C4-2B (cell line): ENCODE measurements at regions not wholly inside any gene's neighbourhood (a gene's known extent, or its start where the extent isn't known, plus 50 kb on each side); places are given as distances from the start of the nearest gene placed in this dataset.

Experiments used
- H3K27ac ChIP-seq: fragments of 450-650 bp; 2 replicates; pipeline ENCODE4 v1.5.1; 2017
- ZFX ChIP-seq: fragments of 450-650 bp; IDR thresholded peaks from 2 replicates; pipeline ENCODE4 v1.6.1; 2017
- TF ChIP-seq, protein P1 (sequence below): fragments of 450-650 bp; conservative IDR thresholded peaks from 2 replicates; pipeline ENCODE4 v1.5.1; 2017; ENCODE audit warnings: mild to moderate bottlenecking

DNA sequence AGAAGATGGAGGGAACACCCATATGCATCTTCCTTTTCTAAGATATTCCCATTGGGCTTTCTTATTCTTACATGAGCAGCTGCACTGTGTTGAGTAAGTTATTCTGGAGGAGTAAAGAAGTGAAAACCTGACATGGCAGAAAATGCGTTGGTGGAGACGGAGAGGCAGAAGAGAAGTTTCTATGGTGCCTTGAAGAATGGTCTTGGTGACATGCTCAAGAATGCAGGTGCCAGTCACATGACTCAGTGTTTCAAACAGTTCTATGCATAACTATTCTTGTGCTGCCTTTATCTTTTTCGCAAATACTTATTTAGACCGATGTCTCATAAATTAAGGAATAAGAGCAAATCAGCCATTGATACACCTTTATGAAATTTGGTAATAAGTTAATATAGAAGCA is 377.8 kb upstream of the IRX2 start:
- H3K27ac ChIP-seq: no peak overlapping the region
- TF ChIP-seq ZFX: no peak
- TF ChIP-seq, protein P1, sequence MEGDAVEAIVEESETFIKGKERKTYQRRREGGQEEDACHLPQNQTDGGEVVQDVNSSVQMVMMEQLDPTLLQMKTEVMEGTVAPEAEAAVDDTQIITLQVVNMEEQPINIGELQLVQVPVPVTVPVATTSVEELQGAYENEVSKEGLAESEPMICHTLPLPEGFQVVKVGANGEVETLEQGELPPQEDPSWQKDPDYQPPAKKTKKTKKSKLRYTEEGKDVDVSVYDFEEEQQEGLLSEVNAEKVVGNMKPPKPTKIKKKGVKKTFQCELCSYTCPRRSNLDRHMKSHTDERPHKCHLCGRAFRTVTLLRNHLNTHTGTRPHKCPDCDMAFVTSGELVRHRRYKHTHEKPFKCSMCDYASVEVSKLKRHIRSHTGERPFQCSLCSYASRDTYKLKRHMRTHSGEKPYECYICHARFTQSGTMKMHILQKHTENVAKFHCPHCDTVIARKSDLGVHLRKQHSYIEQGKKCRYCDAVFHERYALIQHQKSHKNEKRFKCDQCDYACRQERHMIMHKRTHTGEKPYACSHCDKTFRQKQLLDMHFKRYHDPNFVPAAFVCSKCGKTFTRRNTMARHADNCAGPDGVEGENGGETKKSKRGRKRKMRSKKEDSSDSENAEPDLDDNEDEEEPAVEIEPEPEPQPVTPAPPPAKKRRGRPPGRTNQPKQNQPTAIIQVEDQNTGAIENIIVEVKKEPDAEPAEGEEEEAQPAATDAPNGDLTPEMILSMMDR: no peak

DNA sequence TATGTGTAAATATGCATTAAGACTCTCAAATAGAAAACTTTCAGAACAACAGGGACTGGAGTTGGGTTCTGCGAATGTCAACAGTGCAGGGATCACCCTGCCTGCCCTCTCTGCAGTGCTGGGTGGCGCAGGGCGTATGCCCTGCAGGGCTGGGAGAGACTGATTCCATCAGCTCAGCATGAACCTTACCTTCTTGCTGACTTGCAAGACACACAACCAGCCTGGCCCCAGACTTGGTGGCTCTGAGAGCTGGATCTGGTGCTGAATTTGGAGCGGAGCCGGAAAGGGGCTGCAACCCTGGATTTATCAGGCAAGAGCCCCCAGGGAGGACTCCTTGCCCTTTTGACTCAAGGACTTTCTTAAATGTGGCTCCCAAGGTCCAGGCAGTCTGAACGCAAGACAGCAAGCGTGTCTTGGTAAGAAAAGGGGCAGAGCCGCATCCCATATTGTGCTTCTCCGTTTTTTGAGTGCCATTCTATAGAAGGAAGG is 376.0 kb upstream of the IRX2 start:
- no peak for TF ChIP-seq ZFX
- TF ChIP-seq, protein P1: no peak
- no peak overlapping the region for H3K27ac ChIP-seq

DNA sequence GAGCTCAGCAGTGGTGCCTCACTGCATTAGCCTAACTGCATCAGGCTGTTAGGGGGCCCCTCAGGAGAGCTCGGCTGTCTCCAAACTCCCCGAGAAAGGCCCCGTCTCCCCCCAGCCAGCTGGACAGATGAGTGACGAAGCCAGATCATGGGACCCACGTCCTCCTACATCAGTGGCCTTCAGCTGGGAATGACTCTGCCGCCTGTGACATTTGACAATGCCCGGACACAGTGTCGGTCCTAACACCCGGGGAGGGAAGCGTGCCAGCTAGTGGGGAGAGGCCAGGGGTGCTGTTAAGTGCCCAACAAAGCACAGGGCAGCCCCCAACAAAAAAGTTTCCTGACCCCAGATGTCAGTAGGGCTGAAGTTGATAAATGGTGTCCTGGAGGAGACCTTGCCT is 375.2 kb upstream of the IRX2 start:
- no peak overlapping the region for H3K27ac ChIP-seq
- no peak for TF ChIP-seq ZFX
- TF ChIP-seq, protein P1: no peak

DNA sequence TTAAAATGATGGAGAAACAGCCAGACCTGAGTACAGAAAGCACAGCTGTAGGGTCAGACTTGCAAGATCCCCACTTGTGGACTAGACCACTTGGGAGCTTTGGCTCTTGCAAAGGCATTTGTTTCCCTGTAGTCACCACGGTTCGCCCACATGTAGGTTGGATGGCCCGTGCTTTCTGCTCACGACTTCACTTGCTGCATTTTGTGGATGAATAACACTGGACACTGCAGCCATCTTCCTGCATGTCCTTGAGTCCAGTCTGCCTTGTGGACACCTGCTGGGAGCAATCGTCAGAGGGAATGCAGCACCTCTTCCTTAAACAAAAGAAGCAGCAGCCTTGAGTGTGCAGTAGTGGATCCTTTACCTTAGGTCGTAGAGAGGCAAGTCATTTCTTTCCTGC is 372.9 kb upstream of the IRX2 start:
- H3K27ac ChIP-seq: no peak overlapping the region
- TF ChIP-seq, protein P1: no peak
- no peak for TF ChIP-seq ZFX

DNA sequence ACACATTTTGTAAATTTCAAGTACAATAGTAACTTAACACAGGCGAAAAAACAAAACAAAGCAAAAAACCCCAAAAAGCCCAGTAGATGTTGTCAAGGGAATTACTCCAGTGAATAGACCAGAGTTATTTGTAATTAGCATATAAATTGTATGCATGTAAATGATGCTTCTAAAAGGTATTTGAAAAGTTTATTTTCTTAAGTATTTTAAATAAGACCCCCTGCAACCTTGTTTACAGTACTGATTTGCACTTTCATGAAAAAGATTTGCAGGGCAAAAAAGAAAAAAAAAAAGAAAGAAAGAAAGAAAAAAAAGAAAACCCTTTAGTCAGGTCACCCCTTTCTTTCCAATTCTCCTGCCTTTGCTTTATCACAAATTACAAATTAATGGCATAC is 372.3 kb upstream of the IRX2 start:
- no peak overlapping the region for H3K27ac ChIP-seq
- no peak for TF ChIP-seq ZFX
- TF ChIP-seq, protein P1: no peak

DNA sequence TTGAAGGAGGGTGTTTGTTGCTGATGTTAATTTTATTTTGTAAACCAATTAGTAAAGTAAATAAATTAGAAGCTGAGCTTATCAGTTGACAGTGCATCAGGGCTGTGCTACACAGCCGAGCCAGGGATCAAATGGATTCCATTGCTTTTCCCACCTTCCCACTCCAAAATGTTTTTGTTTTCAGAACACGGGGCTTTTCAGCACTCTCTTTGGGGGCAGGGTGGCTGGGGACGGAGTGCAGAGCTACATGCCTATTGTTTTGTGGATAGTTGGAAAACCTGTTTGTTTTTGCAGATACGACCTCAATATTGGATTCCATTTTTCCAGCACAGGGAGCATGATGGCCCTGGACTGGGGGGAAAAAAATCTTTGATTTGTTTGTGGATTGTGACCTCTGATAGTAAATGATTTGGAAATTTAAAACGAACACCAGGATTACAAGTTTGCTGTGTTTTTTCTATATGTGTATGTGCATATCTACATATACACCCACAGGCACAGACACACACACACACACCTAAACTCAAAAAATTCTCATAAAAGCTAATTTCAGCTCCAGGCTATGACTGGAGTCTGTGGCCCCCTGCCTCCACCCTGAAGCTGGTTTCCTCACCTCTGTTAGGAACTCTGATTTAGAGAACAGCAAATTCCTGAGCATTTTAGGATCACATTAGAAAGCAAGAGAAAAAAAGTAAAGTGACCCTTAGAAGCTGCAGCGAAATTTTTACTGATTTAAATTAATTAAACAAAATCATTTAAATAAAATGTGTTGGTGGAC is 371.7 kb upstream of the IRX2 start:
- TF ChIP-seq, protein P1: no peak
- TF ChIP-seq ZFX: no peak
- no peak overlapping the region for H3K27ac ChIP-seq

DNA sequence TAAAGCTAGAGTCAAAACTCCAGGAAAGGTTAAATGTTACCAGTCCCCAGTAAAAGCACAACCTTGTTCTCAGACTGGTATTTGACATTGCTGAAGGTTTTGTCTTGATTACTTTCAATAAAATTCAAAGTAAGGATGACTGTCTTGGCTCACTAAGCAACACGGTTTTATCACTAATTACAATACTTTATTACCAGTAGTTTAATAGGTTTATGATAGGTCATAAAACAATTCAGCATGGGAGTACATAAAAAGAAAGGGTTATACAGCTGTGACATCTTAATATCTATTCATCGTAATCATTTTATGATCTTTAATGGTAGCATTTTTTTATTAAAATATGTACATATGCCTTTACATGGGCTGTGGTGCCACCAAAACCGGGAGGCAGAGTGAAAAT is 370.7 kb upstream of the IRX2 start:
- TF ChIP-seq, protein P1: no peak
- TF ChIP-seq ZFX: no peak
- no peak overlapping the region for H3K27ac ChIP-seq
